Heart left ventricle (tissue), 13 donors: ENCODE measurements at regions not wholly inside any gene's neighbourhood (a gene's known extent, or its start where the extent isn't known, plus 50 kb on each side); places are given as distances from the start of the nearest gene placed in this dataset.

ENCODE experiments used
- POLR2A ChIP-seq, 2 donors: fragments of 450-650 bp; IDR thresholded peaks; one replicate each; pipeline ENCODE4 v1.6.1; 2017; ENCODE audit warnings: antibody characterized with exemption in 2 of 2, mild to moderate bottlenecking in 2 of 2, moderate library complexity in 2 of 2
- TF ChIP-seq, protein P1 (sequence below), 12 donors: fragments of 200-600 bp; sonication (generic) in 4 of 12; IDR thresholded peaks; one replicate each; pipeline versions ENCODE4 v1.5.0 to v1.8.0; 2018 to 2022; ENCODE audit warnings: antibody characterized with exemption in 12 of 12, mild to moderate bottlenecking in 5 of 12
- donor health status: ischemic (EF 13 %, LVEDD 7.1; RV severe dilation, severe dysfunction).
- donor health status: DM: no; HTN: yes; CAD: no.
- donor health status: DM: no; HTN: no; CAD: no.
- donor health status: ischemic (EF 25% LVEDD 6.9; RV normal size, moderate dysfunction).
- donor health status: ischemic (EF 25% LVEDD 5.7; RV mildly dilated, moderate dysfunction).
- donor health status: ischemic (EF 35%, LVEDD 5.7; RV mildly dilated, moderate dysfunction).
- donor health status: nonischemic (EF 11% LVEDD 7.7; RV severe dilation, severe dysfunction).
- donor health status: DM: yes; HTN: yes; CAD: no.
- donor health status: PGD.
- donor health status: ischemic (EF 29% LVEDD 5.4; RV normal size, mild dysfunction).
- donor health status: nonischemic (EF 23%, LVEDD 6.1; RV moderate dilation, normal function).

DNA sequence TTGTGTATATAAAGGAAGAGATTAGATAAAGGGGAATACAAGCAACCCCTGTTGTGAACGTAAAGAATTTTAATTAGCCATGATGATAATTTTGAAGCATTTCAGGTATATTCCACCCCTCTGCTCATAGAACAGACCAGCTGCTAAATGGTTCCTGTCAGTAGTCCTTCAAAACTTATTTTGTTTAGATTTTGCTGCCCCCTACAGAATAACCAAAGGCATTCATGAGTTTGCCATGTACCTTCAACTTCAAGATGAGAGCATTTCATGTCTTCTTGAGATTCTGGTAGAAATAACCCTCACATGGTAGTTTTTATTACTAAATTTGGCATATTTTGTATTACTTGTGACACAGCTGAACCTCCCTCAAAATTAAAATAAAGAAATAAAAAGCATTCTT is 1586.7 kb downstream of the HACE1 start:
- no peak for TF ChIP-seq POLR2A (IDR thresholded peaks at IDR 0.05)
- TF ChIP-seq, protein P1, sequence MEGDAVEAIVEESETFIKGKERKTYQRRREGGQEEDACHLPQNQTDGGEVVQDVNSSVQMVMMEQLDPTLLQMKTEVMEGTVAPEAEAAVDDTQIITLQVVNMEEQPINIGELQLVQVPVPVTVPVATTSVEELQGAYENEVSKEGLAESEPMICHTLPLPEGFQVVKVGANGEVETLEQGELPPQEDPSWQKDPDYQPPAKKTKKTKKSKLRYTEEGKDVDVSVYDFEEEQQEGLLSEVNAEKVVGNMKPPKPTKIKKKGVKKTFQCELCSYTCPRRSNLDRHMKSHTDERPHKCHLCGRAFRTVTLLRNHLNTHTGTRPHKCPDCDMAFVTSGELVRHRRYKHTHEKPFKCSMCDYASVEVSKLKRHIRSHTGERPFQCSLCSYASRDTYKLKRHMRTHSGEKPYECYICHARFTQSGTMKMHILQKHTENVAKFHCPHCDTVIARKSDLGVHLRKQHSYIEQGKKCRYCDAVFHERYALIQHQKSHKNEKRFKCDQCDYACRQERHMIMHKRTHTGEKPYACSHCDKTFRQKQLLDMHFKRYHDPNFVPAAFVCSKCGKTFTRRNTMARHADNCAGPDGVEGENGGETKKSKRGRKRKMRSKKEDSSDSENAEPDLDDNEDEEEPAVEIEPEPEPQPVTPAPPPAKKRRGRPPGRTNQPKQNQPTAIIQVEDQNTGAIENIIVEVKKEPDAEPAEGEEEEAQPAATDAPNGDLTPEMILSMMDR (IDR thresholded peaks at IDR 0.05) = peak in 9 of 12 donors; percentile 13 to 38 (median 30)
